SU-DHL-6 (cell line): ENCODE measurements at regions not wholly inside any gene's neighbourhood (a gene's known extent, or its start where the extent isn't known, plus 50 kb on each side); places are given as distances from the start of the nearest gene placed in this dataset.

Experiments
- H2AFZ ChIP-seq: fragments of 200-600 bp; sonication (generic); 2 replicates; pipeline ENCODE4 v1.6.1; 2014; ENCODE audit warnings: low read depth, mild to moderate bottlenecking, moderate library complexity, mixed read lengths, antibody characterized with exemption, low read length; ENCODE audit not compliant: severe bottlenecking
- H3F3A ChIP-seq: fragments of 200-600 bp; shearing (Covaris generic); 2 replicates; pipeline ENCODE4 v1.6.0; 2016; ENCODE audit warnings: antibody characterized with exemption, mild to moderate bottlenecking; ENCODE audit not compliant: insufficient read depth
- H3K27ac ChIP-seq: fragments of 200-600 bp; sonication (generic); 2 replicates; pipeline ENCODE4 v1.5.1; 2016; ENCODE audit warnings: low read depth, mild to moderate bottlenecking, low read length, moderate library complexity, mixed read lengths
- H3K27me3 ChIP-seq: fragments of 200-600 bp; sonication (generic), shearing (Covaris generic); 2 replicates; pipeline ENCODE4 v1.6.0; 2014; ENCODE audit warnings: mild to moderate bottlenecking, low read length
- H3K36me3 ChIP-seq: fragments of 200-600 bp; sonication (generic); 2 replicates; pipeline ENCODE4 v1.6.1; 2014; ENCODE audit warnings: mild to moderate bottlenecking, low read length, mixed read lengths
- H3K4me2 ChIP-seq: fragments of 300-600, 200-600 bp; shearing (Covaris generic), sonication (generic); 2 replicates; pipeline ENCODE4 v1.6.0; 2014; ENCODE audit warnings: low read length, low read depth, mild to moderate bottlenecking; ENCODE audit not compliant: poor library complexity, severe bottlenecking
- H3K4me3 ChIP-seq: fragments of 200-600 bp; sonication (generic); 2 replicates; pipeline ENCODE4 v1.5.1; 2014; ENCODE audit warnings: antibody characterized with exemption, low read length, mild to moderate bottlenecking, mixed read lengths; ENCODE audit not compliant: insufficient read depth, poor library complexity, severe bottlenecking
- H3K79me2 ChIP-seq: fragments of 200-600 bp; sonication (generic); 2 replicates; pipeline ENCODE4 v1.6.1; 2014; ENCODE audit warnings: mild to moderate bottlenecking, low read length, moderate library complexity; ENCODE audit not compliant: insufficient read depth
- H3K9ac ChIP-seq: fragments of 200-600 bp; sonication (generic); 2 replicates; pipeline ENCODE4 v1.7.0; 2014; ENCODE audit warnings: mild to moderate bottlenecking, low read length
- H3K9me2 ChIP-seq: fragments of 200-600 bp; sonication (generic); replicated peaks from 2 replicates; pipeline ENCODE4 v1.6.1; 2014; ENCODE audit warnings: low read length; ENCODE audit not compliant: insufficient read depth
- H3K9me3 ChIP-seq: fragments of 200-600 bp; sonication (generic); 2 replicates; pipeline ENCODE4 v1.6.1; 2014; ENCODE audit warnings: low read length, mixed read lengths; ENCODE audit not compliant: insufficient read depth
- H4K20me1 ChIP-seq: fragments of 200-600 bp; sonication (generic); 2 replicates; pipeline ENCODE4 v1.6.1; 2014; ENCODE audit warnings: low read depth, mild to moderate bottlenecking, antibody characterized with exemption, low read length, moderate library complexity, mixed read lengths
- CTCF ChIP-seq: fragments of 200-600 bp; sonication (generic); IDR thresholded peaks from one replicate; pipeline ENCODE4 v1.5.1; 2017; ENCODE audit warnings: antibody characterized with exemption, mild to moderate bottlenecking, low read length, moderate library complexity; ENCODE audit not compliant: insufficient read depth, poor library complexity, severe bottlenecking
- EZH2phosphoT487 ChIP-seq: fragments of 200-600 bp; sonication (generic), shearing (Covaris generic); conservative IDR thresholded peaks from 2 replicates; pipeline ENCODE4 v1.6.1; 2018; ENCODE audit warnings: mild to moderate bottlenecking, antibody characterized with exemption, low read length, moderate library complexity, mixed read lengths

GRCh38 chr9:29647451-29647850 lies 2074.2 kb upstream of the C9orf72 start:
- no peak overlapping the region for H3K4me2 ChIP-seq
- no peaks in the 10 kb centered on the region for H3K9me3 ChIP-seq
- H3K36me3 ChIP-seq = no peaks in the 10 kb centered on the region
- H3K9me2 ChIP-seq = no peaks in the 10 kb centered on the region
- H3K9ac ChIP-seq = no peak overlapping the region
- H3K27ac ChIP-seq = no peak overlapping the region
- TF ChIP-seq CTCF (no peak), EZH2phosphoT487 (no peak)
- no peaks in the 10 kb centered on the region for H3K27me3 ChIP-seq
- no peaks in the 10 kb centered on the region for H4K20me1 ChIP-seq
- no peaks in the 10 kb centered on the region for H3F3A ChIP-seq
- no peak overlapping the region for H3K4me3 ChIP-seq
- H2AFZ ChIP-seq = no peak overlapping the region
- H3K79me2 ChIP-seq = no peaks in the 10 kb centered on the region

GRCh38 chr9:29648132-29648531 lies 2074.9 kb upstream of the C9orf72 start:
- Histone ChIP-seq H3K27ac (no peak overlapping the region), H4K20me1 (no peaks in the 10 kb centered on the region), H3K9me2 (no peaks in the 10 kb centered on the region), H3K79me2 (no peaks in the 10 kb centered on the region), H3K36me3 (no peaks in the 10 kb centered on the region), H3K4me2 (no peak overlapping the region), H2AFZ (no peak overlapping the region), H3F3A (no peaks in the 10 kb centered on the region), H3K4me3 (no peak overlapping the region), H3K27me3 (no peaks in the 10 kb centered on the region), H3K9me3 (no peaks in the 10 kb centered on the region), H3K9ac (no peak overlapping the region)
- TF ChIP-seq EZH2phosphoT487 = no peak
- TF ChIP-seq CTCF = no peak

GRCh38 chr9:29648601-29649000 lies 2075.3 kb upstream of the C9orf72 start:
- Histone ChIP-seq H4K20me1 (no peaks in the 10 kb centered on the region), H3K4me2 (no peak overlapping the region), H3K9me2 (no peaks in the 10 kb centered on the region), H3K36me3 (no peaks in the 10 kb centered on the region), H3K4me3 (no peak overlapping the region), H3K9me3 (no peaks in the 10 kb centered on the region), H3K79me2 (no peaks in the 10 kb centered on the region), H2AFZ (no peak overlapping the region), H3F3A (no peaks in the 10 kb centered on the region), H3K27me3 (no peaks in the 10 kb centered on the region), H3K9ac (no peak overlapping the region), H3K27ac (no peak overlapping the region)
- TF ChIP-seq CTCF = no peak
- TF ChIP-seq EZH2phosphoT487 = no peak
